AG04450 (cell line): ENCODE measurements at regions not wholly inside any gene's neighbourhood (a gene's known extent, or its start where the extent isn't known, plus 50 kb on each side); places are given as distances from the start of the nearest gene placed in this dataset.

Experiments used
- CTCF ChIA-PET: fragments of 300-600, 350-600 bp; formaldehyde crosslinking; extraction: SDS; loops from one replicate; lab custom pipeline; 2022; ENCODE audit warnings: antibody characterized with exemption, inconsistent platforms; lab: Charles Lee
- POLR2A ChIA-PET: fragments of 350-600 bp; formaldehyde crosslinking; extraction: SDS; loops from one replicate; lab custom pipeline; 2021; ENCODE audit warnings: antibody characterized with exemption, inconsistent platforms; lab: Yijun Ruan, JAX
- DNase-seq: peaks from one replicate; pipeline ENCODE4 v3.0.0-alpha.2; 2011; ENCODE audit warnings: low read depth, low spot score
- H3K27ac ChIP-seq: one replicate; pipeline ENCODE4 v1.5.1; 2012; ENCODE audit warnings: low read depth, low read length, control low read depth
- H3K27me3 ChIP-seq: one replicate; pipeline ENCODE4 v1.6.0; 2012; ENCODE audit warnings: low read length; ENCODE audit not compliant: control insufficient read depth, insufficient read depth
- H3K4me3 ChIP-seq: 2 replicates; pipeline ENCODE4 v1.5.1; 2011; ENCODE audit warnings: mild to moderate bottlenecking, low read depth, low read length, control low read depth
- H3K9me3 ChIP-seq: 2 replicates; pipeline ENCODE4 v1.5.1; 2012; ENCODE audit warnings: low read length; ENCODE audit not compliant: control insufficient read depth, insufficient read depth
- TF ChIP-seq, protein P1 (sequence below): IDR thresholded peaks from 2 replicates; pipeline ENCODE4 v1.5.1; 2011; ENCODE audit warnings: low read depth, low read length, control low read depth, inconsistent platforms

DNA sequence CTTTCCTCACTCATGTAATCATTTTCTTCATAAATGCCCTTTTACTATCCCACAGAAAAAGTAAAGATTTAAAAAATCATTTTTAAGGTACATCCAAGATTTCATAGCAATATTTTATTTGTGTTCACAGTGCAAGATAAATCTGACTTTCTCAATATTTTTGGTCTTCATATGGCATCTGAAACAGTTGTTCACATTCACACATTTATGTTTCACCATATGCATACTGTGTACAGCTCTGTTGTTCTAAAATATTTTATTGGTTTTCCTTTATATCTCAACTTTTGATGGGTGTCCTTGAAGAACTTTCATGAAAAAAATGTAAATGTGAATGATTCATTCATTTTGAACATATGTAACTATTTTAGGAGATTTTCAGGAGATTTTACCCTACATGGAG is 348.7 kb downstream of the SNAPC1 start:
- Histone ChIP-seq H3K4me3 (no peak overlapping the region), H3K27ac (no peak overlapping the region), H3K9me3 (no peaks in the 10 kb centered on the region), H3K27me3 (peaks cover 3% of the 10 kb centered on the region)
- TF ChIP-seq, protein P1, sequence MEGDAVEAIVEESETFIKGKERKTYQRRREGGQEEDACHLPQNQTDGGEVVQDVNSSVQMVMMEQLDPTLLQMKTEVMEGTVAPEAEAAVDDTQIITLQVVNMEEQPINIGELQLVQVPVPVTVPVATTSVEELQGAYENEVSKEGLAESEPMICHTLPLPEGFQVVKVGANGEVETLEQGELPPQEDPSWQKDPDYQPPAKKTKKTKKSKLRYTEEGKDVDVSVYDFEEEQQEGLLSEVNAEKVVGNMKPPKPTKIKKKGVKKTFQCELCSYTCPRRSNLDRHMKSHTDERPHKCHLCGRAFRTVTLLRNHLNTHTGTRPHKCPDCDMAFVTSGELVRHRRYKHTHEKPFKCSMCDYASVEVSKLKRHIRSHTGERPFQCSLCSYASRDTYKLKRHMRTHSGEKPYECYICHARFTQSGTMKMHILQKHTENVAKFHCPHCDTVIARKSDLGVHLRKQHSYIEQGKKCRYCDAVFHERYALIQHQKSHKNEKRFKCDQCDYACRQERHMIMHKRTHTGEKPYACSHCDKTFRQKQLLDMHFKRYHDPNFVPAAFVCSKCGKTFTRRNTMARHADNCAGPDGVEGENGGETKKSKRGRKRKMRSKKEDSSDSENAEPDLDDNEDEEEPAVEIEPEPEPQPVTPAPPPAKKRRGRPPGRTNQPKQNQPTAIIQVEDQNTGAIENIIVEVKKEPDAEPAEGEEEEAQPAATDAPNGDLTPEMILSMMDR: no peak
- CTCF ChIA-PET: no interaction called here
- no peak for DNase-seq
- POLR2A ChIA-PET: no interaction called here

DNA sequence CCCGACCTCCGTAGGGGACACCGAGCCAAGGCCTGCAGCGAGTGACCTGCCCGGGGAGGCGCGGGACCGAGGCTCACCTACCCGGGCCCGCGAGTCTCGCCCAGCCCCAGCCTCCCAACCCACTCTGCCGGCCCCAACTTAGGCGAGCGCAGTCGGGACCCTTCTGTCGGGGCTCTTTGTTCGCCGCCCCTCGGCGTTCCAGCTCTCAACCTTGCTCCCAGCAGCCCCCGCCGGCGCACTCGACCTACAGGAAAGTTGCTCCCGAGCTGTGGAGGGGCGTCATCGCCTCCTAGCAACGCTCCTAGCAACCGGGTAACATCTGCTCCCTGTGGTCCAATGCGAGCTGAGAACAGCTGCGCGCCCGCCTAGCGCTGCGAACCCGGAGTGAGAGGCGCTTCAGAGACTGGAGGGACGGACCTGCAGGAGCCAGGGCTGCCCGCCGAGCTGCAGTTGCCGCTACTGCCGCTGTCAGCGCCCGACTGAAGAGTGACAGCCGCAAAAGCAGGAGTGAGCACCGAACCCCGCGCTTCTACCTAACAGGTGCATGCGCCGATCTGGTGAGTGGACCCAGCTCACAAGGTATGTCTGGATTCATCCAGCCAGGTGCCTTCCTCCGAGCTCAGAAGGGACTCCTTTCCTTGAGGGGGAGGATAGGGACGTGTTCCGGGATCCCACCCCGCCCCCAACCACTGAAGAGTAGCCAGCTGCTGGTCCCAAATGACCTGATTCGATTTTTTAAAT is 355.0 kb downstream of the SNAPC1 start:
- Histone ChIP-seq H3K27ac (no peak overlapping the region), H3K4me3 (peak overlapping the region; percentile 63), H3K9me3 (peaks cover 3% of the 10 kb centered on the region; the same call in 1 of the 2 replicates), H3K27me3 (peaks cover 25% of the 10 kb centered on the region)
- ChIA-PET POLR2A (interaction anchor here (0.5 kb wide), 1 partner anchor 310 kb away, joined by 3 read pairs; no protein-coding TSS in a partner anchor), CTCF (interaction anchor here (0.7 to 2.4 kb wide), 5 partner anchors 9 to 1087 kb away, joined by 3 to 29 read pairs (median 4); partner anchors contain the start of gene RHOJ)
- DNase-seq: peak; percentile 58
- TF ChIP-seq, protein P1: peak; percentile 51

DNA sequence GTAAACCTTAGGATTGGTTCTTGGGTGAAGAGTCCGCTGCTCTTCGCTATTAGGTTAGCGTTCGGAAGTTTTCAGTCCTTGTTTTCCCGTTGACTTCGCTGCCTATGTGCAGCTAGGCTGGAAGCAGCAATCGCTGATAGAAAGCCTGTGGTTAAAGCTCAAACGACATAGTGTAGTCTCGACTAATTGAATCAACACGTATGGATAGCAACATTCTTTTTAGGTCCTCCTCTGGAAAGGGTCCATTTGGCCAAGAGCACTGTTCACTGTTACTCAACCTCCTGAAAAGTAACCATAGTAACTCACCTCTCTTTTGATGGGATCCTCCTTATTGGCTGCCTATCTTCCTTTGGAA is 355.5 kb downstream of the SNAPC1 start:
- peaks cover 25% of the 10 kb centered on the region for H3K27me3 ChIP-seq
- H3K4me3 ChIP-seq: peak overlapping the region; percentile 63
- TF ChIP-seq, protein P1: no peak
- ChIA-PET CTCF (interaction anchor here (1.0 to 2.4 kb wide), 3 partner anchors 9 to 194 kb away, joined by 3 to 29 read pairs (median 4); no protein-coding TSS in a partner anchor), POLR2A (interaction anchor here (0.5 kb wide), 1 partner anchor 311 kb away, joined by 3 read pairs; no protein-coding TSS in a partner anchor)
- no peak overlapping the region for H3K27ac ChIP-seq
- peaks cover 3% of the 10 kb centered on the region; the same call in 1 of the 2 replicates for H3K9me3 ChIP-seq
- no peak for DNase-seq

DNA sequence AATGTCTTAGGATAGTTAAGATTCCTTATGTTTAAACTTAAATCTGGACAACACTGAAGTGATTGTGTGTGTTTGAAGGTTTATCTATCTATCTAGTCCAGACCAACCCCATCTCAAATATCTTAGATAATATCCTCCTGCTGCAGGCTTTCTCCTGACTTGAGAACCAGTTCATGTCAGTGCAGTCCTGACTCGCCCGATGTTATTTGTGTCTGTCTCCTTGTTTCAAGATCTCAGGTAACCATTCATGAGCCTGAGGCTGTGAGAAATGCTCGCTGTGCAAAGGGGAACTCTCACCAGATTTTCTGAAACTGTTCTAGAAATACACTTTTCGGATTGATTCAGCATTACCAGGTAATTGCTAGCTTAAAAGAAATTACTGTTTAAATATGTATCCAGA is 356.2 kb downstream of the SNAPC1 start:
- TF ChIP-seq, protein P1: no peak
- no peak for DNase-seq
- H3K4me3 ChIP-seq: no peak overlapping the region
- ChIA-PET POLR2A (no interaction called here), CTCF (interaction anchor here (2.4 kb wide), 1 partner anchor 8 kb away, joined by 29 read pairs; no protein-coding TSS in a partner anchor)
- H3K9me3 ChIP-seq: peaks cover 3% of the 10 kb centered on the region; the same call in 1 of the 2 replicates
- no peak overlapping the region for H3K27ac ChIP-seq
- peaks cover 25% of the 10 kb centered on the region for H3K27me3 ChIP-seq

DNA sequence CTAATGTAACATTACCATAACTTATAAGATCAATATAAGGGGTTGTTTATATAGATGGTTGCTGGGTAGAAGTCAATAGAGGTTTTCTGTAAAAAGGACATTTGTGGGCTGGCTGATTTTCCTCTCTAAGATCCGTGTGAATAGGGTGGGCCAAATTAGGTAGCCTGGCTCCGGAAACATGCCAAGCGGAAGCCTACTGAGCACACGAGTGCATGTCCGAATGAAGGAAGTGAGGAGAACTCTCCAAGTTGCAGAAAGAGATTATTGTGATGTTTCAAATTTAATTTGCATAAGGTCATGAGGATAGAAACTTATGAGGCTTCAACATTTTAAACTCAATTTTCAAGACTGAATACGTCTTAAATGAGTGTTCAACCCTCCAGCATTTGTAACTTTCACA is 356.7 kb downstream of the SNAPC1 start:
- Histone ChIP-seq H3K9me3 (peaks cover 3% of the 10 kb centered on the region; the same call in 1 of the 2 replicates), H3K4me3 (no peak overlapping the region), H3K27me3 (peaks cover 25% of the 10 kb centered on the region), H3K27ac (no peak overlapping the region)
- DNase-seq: no peak
- CTCF ChIA-PET: interaction anchor here (2.4 kb wide), 1 partner anchor 8 kb away, joined by 29 read pairs; no protein-coding TSS in a partner anchor
- TF ChIP-seq, protein P1: no peak
- POLR2A ChIA-PET: no interaction called here
